Activated CD4-positive, alpha-beta T cell treated with anti-CD3 and anti-CD28 coated beads, Interleukin-10, Interleukin-2, amounts not matched to agents 100 ng/mL and 50 ng/mL, durations not matched to agents 16 hours and 8 hours (primary cell): ENCODE measurements at regions not wholly inside any gene's neighbourhood (a gene's known extent, or its start where the extent isn't known, plus 50 kb on each side); places are given as distances from the start of the nearest gene placed in this dataset.

Experiments used
- DNase-seq: peaks from one replicate; pipeline ENCODE4 v3.0.0-alpha.2; 2020

DNA sequence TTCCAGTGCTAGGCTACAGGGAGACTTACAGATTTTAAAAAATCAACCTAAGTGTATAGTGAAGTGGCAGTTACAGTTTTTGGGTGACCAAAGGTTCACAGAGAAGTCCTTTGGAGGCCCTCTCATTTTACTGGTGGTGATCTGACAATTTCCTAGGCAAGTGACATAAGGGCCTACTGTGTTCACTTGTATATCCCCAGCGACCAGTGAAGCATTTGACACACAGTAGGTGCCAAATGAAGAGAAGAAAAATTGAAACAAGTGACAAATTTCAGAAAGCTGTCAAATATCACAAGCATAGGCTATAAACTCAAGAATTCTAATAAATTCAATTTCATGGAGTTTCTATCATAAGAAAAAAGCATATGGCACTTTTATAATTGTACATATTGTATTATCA is 89.5 kb downstream of the RPL22L1 start:
- no peak for DNase-seq

DNA sequence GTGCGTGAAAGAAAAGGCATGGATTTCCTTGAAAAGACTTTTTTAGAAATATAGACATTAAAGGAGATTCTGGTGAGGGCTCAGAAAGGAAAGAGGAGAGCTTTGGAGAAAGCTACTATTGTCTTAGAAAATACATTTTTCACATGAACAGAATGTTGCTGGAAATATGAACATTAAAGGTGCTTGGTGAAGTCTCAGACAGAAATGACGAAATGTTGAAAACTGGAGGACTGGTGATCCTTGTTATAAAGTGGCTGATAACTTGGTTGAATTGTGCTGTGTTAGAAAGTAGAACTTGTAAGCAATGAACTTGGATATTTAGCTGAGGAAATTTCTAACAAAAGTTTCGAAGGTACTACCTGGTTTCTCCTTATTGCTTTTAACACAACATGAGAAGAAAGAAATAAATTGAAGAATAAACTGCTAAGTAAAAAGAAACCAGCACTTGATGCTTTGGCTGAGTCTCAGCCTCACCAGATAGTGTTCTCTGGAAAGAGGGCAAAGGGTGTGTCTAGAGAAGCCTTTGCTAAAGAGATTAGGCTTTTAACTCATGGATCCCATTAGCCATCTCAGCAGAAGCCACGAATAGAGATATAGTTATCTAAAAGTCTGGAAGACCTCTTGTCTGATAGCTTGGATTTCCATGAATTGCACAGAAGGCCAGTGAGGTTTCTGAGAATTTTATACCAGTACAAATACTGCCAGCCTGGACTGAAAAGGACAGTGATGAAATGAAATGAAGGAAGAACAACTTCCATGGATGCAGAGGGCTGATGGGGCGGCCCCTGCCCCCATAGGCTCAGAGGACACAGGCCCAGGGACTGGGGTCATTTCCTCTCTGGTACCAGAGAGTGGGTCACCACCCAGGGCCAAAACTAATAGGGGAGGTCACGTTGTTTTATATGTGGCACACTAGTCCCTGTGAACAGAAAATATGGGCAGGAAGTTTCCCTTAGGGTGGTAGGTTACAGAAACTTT is 91.5 kb downstream of the RPL22L1 start:
- DNase-seq: no peak

DNA sequence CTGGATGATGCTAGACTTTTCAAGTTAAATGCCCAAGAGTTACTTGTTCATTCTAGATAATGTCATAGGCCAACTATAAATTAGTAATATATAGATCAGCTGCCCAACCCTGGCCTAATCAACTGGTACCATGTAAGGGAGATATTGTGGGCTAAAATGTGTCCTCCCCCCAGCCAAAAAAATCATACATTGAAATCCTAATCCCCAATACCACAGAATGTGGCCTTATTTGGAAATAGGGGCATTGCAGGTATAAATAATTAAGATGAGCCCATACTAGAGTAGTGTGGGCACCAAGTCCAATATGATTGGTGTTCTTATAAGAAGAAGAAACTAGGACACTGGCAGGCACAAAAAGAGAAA is 92.5 kb downstream of the RPL22L1 start:
- no peak for DNase-seq

DNA sequence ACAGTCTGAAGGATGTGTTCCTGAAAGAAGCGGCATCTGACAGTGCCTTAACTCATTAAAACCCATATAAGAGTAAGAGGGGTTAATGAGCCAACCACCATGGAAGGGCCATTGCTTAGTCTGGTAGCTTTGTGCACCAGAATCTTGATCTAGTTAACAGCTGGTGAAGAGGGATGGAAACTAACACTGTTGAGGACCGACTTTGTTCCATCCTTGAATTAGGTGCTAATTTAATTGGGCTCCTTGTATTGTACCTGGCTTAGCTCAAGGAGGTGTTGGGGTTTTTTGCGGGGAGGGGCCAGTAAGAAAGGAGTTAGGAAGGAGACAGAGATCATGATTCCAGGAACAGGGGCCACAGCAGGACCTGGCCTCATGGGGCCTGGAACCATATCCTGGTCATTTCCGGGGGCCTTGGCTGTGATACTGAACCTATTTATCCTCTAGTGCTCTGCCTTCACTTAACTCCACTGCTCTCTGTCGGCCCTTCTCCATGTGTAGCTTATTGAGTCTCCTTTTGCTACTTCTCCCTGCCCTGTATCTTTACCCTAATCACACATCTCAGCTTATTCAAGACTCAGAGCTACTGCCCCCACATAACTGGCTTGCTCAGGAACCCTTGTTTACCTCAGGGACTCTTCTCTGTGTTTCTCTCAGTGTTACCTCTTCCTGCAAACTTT is 93.0 kb downstream of the RPL22L1 start:
- no peak for DNase-seq

DNA sequence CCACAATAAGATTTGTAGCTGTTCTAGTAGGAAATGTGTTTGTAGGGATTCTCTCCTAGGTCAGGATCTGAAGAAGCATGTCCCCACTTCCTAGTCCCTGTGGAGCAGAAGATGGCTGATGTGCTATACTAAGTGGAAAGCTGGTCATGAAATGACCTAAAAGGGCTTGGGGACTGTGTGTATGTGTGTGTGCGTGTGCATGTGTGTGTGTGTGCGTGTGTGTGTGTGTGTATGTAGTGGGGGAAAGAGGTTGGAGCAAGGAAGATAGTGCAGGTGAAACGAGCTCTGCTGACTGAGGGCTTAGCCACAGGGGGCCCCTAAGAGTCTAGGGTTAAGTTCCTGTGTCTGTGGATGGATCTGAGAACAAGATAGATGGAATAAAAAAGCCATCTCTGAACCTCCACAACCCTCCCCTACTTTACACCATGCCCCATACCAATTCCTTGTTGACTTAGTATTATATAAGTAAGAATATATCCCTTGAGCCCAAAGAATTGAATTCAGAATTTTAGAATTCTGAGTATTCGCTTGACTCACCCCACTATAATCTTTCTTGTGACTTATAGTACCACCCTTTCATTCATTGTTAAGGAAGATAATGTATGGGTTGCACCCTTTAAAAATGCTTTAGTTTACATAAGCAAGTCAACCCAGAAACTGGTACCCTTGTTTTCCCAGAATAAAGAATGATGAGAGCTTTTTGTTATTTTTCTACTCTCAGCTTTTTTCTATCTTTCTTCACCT is 96.1 kb downstream of the RPL22L1 start:
- no peak for DNase-seq

DNA sequence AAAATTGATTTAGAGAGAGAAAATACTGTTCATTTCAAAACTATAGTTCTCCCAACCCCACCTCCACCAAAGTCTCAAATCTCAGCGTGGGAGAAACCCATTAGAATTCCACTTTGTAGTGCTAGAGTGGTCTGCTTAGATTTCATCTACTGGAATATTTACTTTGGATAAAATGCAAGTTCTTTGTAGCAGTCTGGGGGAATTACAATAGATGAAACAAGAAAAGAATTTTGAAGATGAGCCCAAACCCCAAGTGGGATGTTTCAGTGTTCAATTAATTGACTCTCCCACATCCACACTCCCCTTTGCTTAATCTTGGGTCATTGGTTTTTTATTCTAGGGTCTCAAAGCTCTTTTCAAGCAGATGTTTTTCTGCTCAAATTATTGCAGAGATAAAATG is 97.8 kb downstream of the RPL22L1 start:
- DNase-seq: no peak

DNA sequence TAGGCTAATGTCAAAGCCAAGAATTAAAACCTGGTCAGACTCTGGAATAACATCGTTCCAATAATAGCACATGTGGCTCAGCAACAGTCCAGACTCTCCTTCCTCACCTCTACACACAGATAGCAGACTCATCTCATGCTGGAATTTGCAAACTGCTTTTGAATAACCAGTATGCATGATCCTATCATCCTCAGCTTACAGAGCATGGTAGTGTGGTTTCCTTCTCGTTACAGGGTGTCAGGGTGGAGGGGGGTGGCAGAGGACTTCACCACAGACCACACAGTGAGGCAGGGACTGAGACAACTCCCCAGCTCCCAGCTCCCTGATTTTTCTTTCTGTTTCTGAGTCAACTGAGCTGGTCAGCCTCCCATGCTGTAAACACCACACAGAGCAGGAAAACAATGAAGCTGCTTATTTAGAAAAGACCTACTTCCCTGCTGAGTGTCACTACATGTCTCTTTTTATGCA is 101.6 kb downstream of the RPL22L1 start:
- DNase-seq: peak; percentile 2

DNA sequence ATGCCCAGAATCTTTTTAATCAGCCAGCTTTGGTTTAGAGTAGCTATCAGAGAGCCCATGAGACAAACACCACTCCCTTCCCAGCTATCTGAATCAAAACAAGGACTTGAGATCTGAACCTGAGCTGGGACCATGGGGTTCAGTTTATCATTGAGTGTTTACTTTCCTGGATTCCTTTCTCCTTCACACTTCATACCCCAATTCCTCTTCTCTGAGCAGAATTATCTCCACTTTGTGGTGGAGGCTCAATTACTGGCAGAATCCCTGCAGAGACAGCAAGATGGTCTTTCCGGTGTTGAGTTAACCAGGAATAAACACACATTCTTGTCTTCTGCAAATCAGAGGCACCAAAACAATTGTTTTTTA is 102.4 kb downstream of the RPL22L1 start:
- no peak for DNase-seq

DNA sequence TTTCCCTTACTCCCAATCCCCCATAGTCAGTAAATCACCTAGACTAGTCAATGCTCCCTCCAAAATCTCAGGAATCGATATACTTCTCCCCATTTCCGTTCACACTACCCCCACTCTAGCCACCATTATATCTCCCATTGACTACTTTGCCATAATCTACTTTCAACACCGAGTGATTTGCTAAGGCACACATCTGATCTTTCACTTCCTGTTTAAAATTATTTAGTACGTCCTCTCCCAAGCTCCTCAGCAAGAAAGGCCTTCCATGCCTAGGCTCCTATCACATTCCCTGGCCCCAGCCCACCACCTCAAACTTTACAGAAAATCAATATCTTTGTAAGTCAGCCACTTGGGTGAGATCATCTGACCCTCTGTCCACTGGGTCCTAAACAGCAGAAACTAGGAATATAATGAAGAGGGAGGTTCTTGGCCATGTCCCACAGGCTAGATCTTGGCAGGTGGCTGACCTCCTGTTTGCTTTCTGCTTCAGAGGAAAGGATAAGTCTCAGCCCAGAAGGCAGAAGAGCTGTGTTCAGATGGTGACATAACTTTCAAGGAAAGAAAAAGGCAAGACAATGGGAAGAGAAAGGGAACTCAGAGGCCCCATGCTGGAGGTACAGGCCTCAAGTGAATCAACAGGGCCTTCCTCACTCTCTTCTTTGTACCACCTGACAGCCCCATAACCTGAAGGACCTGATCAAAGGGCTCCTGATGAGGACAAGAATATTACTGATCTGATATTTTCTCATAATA is 103.0 kb downstream of the RPL22L1 start:
- DNase-seq: no peak

DNA sequence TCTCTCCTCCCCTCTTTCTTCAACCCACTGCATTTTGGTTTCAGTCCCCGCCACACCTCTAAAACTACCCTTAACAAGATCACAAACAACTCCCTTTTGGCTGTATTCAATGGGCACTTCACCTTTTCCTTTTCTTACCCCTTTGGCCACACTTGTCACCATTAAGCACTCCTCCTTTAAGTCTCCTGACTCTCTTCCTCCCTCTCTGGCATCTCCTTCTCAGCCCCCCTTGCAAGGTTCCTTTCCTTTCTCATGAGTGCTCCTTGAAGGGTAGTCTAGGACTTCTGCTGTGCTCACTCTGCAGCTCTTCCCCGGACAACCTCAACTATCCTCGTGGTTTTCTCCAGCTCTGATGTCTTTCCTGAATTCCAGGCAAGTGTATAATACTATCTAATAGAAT is 103.7 kb downstream of the RPL22L1 start:
- DNase-seq: no peak

DNA sequence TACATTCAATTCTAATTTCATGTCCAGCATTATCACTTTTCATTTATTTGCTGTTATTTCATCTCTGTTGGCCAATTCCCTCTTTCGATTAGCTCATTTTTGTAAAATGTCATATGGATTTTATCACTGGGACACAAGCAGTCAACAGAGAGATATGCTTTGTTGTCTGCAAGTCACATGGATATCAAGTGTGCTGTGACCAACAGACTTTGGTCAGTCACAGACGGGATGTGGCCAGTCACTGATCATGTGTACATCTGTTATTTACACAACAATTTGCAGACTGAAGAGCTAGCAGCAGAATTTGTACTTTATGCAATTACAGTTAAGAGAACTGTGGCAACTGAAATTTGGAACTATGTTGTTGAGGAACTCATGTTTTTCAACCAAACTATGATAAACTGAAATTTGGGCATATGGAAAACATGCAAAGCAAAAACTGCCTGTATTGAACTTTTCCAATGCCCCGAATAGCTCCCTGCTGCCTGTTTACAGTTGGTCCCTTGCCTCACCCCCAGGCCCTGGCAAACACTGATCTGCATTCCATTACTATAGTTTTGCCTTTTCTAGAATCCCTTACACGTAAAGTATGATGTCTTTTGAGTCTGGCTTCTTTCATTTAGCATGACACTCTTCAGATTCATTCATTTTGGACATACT is 104.4 kb downstream of the RPL22L1 start:
- DNase-seq: no peak

DNA sequence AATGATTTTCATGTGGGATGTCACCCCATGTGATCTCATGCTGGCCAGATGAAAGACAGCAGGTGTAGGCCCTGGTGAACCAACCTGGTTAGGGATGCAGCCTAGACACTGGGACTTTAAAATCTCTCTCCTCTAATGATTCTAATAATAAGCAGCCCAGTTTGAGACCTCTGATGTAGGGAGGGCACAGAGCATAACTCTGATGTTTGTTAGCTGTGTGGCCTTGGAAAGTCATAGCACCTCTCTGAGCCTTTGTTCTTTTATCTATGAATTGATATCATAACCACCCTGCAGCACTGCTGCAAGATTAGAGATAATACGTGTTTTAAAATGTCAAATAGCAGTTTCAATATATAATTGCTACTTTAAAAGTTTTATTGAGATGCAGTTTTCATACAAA is 106.0 kb downstream of the RPL22L1 start:
- DNase-seq: no peak

DNA sequence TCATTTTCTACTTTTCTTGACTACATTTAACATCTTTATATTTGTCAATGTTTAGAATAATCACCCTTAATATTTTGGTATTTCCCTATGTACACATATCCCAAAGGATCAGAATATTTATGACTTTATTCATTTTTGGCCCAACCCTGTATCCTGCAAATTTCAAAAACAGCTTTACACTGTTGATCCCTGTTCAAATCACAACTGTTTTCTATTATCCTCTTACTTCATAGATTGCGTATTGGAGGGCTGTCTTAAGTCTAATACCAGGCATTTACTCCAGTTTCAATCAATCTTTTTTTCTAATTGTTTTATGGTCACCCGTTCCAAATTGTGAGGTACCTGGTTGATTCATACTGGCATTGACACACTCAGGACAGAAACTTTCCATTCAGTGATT is 107.9 kb downstream of the RPL22L1 start:
- no peak for DNase-seq

DNA sequence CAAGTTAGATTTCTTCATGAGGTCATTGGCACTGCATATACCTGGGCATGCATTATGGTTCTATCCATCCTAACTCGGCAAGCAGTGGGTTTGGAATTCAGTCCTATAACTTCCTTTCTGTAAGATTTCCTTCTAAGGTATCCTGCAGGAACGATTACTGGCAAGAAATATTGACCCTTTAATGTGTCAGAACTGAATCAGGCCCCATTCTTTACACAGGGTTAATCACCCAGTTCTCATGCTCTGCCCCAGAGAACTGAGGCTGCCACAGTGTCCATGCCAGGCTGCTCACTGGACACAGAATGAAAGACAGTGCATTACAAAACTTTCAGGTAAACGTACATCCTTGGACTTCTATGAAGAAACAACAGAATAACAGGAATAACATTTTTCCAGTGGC is 108.9 kb downstream of the RPL22L1 start:
- no peak for DNase-seq

DNA sequence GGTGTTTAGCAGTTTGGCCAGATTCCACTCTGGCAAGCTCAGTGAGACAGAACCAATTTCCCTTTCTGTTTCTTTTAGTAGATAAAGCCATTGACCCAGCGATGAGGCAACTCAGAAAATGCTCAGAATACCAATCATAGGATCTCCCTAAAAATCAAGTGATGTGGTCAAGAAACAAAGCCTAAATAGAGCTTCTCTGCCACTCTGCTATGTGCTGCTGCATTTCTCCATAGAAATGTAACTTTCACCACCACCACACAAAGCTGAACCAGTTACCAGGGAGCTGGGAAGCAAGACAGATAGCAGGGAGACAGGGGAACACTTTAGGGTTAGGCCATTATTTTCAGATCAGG is 109.8 kb downstream of the RPL22L1 start:
- no peak for DNase-seq

DNA sequence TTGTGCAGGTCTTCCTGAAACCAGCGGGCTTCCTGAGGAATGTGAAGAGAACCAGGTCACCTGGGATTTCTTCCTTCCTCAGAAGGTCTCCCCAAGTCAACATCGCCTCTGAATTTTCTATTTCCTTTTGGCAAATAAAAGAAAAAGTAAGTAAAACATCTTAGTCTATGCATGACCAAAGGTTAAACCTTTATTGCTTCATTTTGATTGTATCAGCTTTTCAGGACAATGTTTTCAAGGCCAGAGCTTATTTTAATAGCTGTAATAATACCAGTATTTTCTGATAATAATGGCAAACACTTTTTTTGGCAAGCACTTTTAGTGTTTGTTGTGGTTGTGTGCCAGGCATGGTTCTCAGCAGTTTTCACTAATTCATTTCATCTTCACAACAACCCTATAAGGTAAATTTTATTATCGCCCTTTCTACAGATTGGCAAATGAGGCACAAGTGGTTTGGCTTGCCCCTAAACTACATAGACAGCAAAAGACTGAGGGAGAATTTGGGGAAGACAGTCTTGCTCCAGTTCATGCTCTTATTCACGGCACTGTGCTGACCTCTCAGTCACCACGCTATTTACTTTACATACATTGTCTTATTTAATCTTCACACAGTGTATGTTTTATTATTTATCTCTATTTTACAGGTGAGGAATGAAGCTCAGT is 110.4 kb downstream of the RPL22L1 start:
- DNase-seq: no peak

DNA sequence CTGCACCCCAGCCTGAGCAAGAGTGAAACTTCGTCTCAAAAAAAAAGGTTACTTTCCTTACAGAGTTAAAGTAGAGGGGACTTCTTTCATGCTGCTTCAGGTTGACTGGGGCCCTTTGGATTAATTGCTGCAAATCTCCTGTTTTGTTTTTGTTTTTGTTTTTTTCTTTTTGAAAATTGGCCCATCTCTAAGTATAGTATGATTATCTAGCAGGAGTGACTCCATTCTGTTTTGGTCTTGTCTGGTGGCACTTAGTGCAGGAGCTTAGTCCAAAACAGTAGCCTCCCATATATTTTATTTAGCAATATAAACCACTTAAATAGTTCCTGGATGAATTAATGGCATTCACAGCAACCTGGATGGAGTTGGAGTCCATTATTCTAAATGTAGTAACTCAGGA is 113.0 kb downstream of the RPL22L1 start:
- DNase-seq: no peak

DNA sequence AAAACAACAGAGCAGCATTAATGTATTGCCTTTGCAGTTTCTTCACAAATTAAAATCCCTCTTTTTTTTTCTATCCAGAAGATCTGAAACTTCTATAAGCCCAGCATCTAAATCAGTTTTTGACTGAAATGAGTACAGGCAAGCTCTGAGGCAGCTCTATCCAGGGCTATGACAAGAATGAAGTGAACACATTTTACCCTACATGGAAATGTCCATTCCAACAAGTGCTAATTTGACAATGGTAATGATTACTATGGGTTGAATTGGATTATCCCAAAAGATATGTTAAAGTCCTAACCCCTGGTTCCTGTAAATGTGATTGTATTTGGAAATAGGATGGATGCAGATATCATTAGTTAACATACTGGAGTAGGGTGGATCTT is 115.7 kb downstream of the RPL22L1 start:
- DNase-seq: no peak

DNA sequence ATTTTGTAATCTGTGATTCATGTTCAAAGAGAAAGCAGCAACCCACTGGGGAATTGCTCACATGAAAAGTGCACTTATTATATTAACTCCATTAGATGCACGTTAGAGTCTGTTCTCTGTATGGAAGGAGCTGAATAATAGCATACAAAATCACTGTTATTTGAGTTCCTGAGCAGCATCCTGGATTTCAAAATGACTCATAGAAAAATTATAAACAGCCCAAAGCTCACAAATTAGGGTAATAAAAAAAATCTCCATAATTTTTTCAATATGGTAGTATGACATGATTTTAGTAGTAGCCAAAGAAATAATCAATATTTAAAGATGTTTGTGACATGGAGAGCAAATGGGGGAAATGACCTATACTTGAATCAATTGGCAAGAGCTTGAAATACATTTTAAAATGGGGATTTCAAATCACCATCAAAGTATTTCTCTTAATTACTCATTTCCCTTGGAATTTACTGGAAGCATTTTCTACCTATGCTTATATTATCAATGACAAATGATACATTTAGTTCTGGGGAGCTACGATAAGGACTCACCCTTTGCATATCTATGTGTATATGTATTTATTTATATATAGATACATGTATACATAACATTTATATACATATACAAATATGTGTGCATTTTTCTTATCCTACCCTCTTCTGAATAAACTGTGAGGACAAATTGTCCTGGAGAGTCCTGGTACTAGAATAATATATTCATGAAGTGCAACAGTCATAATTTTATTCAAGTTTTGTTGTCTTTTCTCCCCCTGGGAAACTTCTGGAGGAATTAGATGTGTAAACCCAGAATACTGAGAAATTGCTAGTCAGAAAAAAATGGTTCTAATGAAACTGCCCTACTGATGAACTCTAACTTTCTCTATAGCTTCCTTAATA is 116.3 kb downstream of the RPL22L1 start:
- no peak for DNase-seq

DNA sequence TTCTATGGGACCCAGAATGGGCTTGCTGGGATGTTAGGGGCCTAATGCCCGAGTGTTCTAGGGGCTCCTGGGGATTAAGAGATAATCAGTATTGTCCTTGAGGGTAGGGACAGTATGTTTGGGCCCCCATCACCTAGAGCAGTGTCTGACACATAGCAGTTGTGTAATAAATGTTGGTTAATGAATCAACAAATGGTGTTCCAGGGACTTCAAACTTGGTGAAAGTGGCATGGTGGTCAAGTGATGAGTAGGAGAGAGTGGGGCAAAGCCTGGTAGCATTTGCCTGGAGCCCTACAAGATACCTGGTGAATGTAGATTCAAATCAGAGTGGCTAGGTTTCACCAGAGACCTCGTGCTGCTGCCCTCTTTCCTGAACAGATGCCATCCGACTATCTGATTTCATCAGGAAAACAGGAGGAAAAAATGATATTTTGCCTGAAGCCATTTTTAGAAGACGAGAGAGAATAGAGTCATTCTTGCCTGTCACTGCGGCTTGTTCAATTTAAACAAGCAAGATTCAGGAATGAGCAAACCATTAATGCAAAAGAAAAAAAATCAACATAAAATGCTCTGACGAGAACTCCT is 117.3 kb downstream of the RPL22L1 start:
- DNase-seq: no peak
